ENCODE measurements at regions not wholly inside any gene's neighbourhood (a gene's known extent, or its start where the extent isn't known, plus 50 kb on each side); places are given as distances from the start of the nearest gene placed in this dataset.

DNA sequence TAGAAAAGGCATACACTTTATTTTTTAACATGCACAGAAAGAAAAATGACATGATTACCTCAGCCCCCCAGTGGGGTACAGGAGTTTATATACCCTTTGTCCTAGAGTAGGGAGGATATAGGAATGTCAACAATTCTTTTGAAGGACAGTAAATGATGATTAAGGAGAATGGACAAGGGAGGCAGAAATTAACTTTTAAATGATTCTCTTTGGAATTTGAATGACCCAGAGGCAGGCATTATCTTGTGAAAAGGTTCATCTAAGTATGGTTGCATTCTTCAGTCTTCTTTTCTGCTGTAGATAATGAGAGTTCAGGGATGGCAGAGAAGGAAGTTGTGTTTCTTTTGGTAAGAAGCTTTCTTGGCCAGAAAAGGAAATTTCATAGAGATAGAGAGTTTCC lies 971.3 kb downstream of the CNTNAP5 start:
- Mint-ChIP-seq H3K4me3 (no peak overlapping the region), H3K4me1 (no peaks in the 10 kb centered on the region), H3K9me3 (ENCODE audit: insufficient read depth) (no peaks in the 10 kb centered on the region), H3K27me3 (no peaks in the 10 kb centered on the region), H3K27ac (no peak overlapping the region)
- Histone ChIP-seq H3K4me1 (ENCODE audit: control insufficient read depth in 2 of 2, insufficient read depth in 2 of 2, low read length in 2 of 2) (no peaks in the 10 kb centered on the region), H4K20me1 (ENCODE audit: control insufficient read depth, insufficient read depth, low read length, poor library complexity, severe bottlenecking) (no peaks in the 10 kb centered on the region), H3K4me2 (replicated peaks; ENCODE audit: low read depth, low read length, poor library complexity, severe bottlenecking) (no peak overlapping the region), H3K27me3 (replicated peaks in 1 of 4; ENCODE audit: control extremely low read depth in 1 of 4, control insufficient read depth in 3 of 4, insufficient read depth in 4 of 4, low read length in 3 of 4) (no peaks in the 10 kb centered on the region), H3K79me2 (ENCODE audit: control insufficient read depth, insufficient read depth, low read length) (no peaks in the 10 kb centered on the region), H2AFZ (ENCODE audit: insufficient read depth, low read depth, low read length, poor library complexity, severe bottlenecking) (no peak overlapping the region), H3K36me3 (replicated peaks in 1 of 2; ENCODE audit: control extremely low read depth in 1 of 2, control insufficient read depth in 1 of 2, extremely low read depth in 1 of 2, insufficient read depth in 2 of 2, low read length in 1 of 2) (no peaks in the 10 kb centered on the region), H3K9ac (ENCODE audit: low read length) (no peak overlapping the region), H3K4me3 (ENCODE audit: control extremely low read depth in 1 of 5, extremely low read depth in 1 of 5, insufficient read depth in 1 of 5, low read depth in 2 of 5, low read length in 4 of 5) (no peak overlapping the region), H3K9me3 (ENCODE audit: control extremely low read depth in 1 of 3, control insufficient read depth in 2 of 3, insufficient read depth in 1 of 3, low read length in 2 of 3) (no peaks in the 10 kb centered on the region), H3K27ac (ENCODE audit: low read length in 2 of 2) (no peak overlapping the region)
- ChIA-PET POLR2A (interaction anchor here (0.6 kb wide), 1 partner anchor 193 kb away, joined by 3 read pairs; no protein-coding TSS in a partner anchor), CTCF (no interaction called here)
- TF ChIP-seq, protein P1, sequence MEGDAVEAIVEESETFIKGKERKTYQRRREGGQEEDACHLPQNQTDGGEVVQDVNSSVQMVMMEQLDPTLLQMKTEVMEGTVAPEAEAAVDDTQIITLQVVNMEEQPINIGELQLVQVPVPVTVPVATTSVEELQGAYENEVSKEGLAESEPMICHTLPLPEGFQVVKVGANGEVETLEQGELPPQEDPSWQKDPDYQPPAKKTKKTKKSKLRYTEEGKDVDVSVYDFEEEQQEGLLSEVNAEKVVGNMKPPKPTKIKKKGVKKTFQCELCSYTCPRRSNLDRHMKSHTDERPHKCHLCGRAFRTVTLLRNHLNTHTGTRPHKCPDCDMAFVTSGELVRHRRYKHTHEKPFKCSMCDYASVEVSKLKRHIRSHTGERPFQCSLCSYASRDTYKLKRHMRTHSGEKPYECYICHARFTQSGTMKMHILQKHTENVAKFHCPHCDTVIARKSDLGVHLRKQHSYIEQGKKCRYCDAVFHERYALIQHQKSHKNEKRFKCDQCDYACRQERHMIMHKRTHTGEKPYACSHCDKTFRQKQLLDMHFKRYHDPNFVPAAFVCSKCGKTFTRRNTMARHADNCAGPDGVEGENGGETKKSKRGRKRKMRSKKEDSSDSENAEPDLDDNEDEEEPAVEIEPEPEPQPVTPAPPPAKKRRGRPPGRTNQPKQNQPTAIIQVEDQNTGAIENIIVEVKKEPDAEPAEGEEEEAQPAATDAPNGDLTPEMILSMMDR (IDR thresholded peaks at IDR 0.05) = no peak
- no peak for TF ChIP-seq EZH2 (IDR thresholded peaks at IDR 0.05; ENCODE audit: borderline replicate concordance, insufficient read depth, low read depth, low read length, poor library complexity, severe bottlenecking)
- DNase-seq (no peak), ATAC-seq (ENCODE audit: low read depth) (no peak)
- intact Hi-C loops (cut with micrococcal nuclease) = no loop called here

DNA sequence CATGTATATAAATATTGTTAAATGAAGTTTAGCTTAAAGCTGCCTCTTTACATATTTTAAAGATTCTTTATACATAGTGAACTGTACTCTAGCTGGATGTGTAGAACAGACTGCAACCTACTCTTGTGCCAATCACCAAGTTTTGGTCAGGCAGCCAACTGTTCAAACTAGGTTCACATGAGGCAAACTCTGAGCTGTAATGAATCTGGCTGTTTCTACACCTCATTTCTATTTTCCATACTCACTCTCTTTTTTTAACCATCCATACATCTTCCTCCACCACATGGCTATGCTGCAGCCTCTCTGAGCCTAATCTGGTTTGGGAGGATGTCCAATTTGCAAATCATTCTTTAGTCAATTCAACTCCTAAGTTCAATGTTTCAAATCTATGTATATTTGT lies 974.8 kb downstream of the CNTNAP5 start:
- Mint-ChIP-seq H3K9me3 (ENCODE audit: insufficient read depth) (no peaks in the 10 kb centered on the region), H3K27ac (no peak overlapping the region), H3K27me3 (no peaks in the 10 kb centered on the region), H3K4me1 (no peaks in the 10 kb centered on the region), H3K4me3 (no peak overlapping the region)
- no peaks in the 10 kb centered on the region for H3K9me3 ChIP-seq (ENCODE audit: control extremely low read depth in 1 of 3, control insufficient read depth in 2 of 3, insufficient read depth in 1 of 3, low read length in 2 of 3)
- POLR2A ChIA-PET = no interaction called here
- intact Hi-C loops (cut with micrococcal nuclease) = no loop called here
- no peaks in the 10 kb centered on the region for H3K27me3 ChIP-seq (replicated peaks in 1 of 4; ENCODE audit: control extremely low read depth in 1 of 4, control insufficient read depth in 3 of 4, insufficient read depth in 4 of 4, low read length in 3 of 4)
- no peak overlapping the region for H3K4me3 ChIP-seq (ENCODE audit: control extremely low read depth in 1 of 5, extremely low read depth in 1 of 5, insufficient read depth in 1 of 5, low read depth in 2 of 5, low read length in 4 of 5)
- H3K4me2 ChIP-seq (replicated peaks; ENCODE audit: low read depth, low read length, poor library complexity, severe bottlenecking) = no peak overlapping the region
- no peaks in the 10 kb centered on the region for H3K36me3 ChIP-seq (replicated peaks in 1 of 2; ENCODE audit: control extremely low read depth in 1 of 2, control insufficient read depth in 1 of 2, extremely low read depth in 1 of 2, insufficient read depth in 2 of 2, low read length in 1 of 2)
- no peaks in the 10 kb centered on the region for H3K4me1 ChIP-seq (ENCODE audit: control insufficient read depth in 2 of 2, insufficient read depth in 2 of 2, low read length in 2 of 2)
- no peaks in the 10 kb centered on the region for H3K79me2 ChIP-seq (ENCODE audit: control insufficient read depth, insufficient read depth, low read length)
- H2AFZ ChIP-seq (ENCODE audit: insufficient read depth, low read depth, low read length, poor library complexity, severe bottlenecking) = no peak overlapping the region
- no peak overlapping the region for H3K27ac ChIP-seq (ENCODE audit: low read length in 2 of 2)
- H3K9ac ChIP-seq (ENCODE audit: low read length) = no peak overlapping the region
- TF ChIP-seq, protein P1 (IDR thresholded peaks at IDR 0.05) = no peak
- TF ChIP-seq EZH2 (IDR thresholded peaks at IDR 0.05; ENCODE audit: borderline replicate concordance, insufficient read depth, low read depth, low read length, poor library complexity, severe bottlenecking) = no peak
- H4K20me1 ChIP-seq (ENCODE audit: control insufficient read depth, insufficient read depth, low read length, poor library complexity, severe bottlenecking) = no peaks in the 10 kb centered on the region
- ATAC-seq (ENCODE audit: low read depth) (no peak), DNase-seq (no peak)
- CTCF ChIA-PET = no interaction called here
